Psoas muscle (tissue), 7 donors: ENCODE measurements at regions not wholly inside any gene's neighbourhood (a gene's known extent, or its start where the extent isn't known, plus 50 kb on each side); places are given as distances from the start of the nearest gene placed in this dataset.
"Not testable (repeated sequence)": the region's sequence is repeated elsewhere in the genome, so short reads cannot be mapped to it uniquely, and the experiment has no call there.

Source experiments
- ATAC-seq, 4 donors: fragments of 200-7000 bp; cut with Tn5 transposase; one replicate each; pipeline ENCODE4 v1.9.1; 2020; ENCODE audit warnings: moderate library complexity in 3 of 4, mild to moderate bottlenecking in 2 of 4
- DNase-seq, 2 donors: peaks; one replicate each; pipeline ENCODE4 v3.0.0-alpha.2; 2020
- H3K27ac ChIP-seq: fragments of 200-600 bp; one replicate; pipeline ENCODE4 v1.8.0; 2022
- H3K27me3 ChIP-seq, 3 donors: fragments of 200-600 bp in 1 of 3; one replicate each; pipeline versions ENCODE4 v1.6.1 to v1.8.0; 2013 to 2022; ENCODE audit warnings: low read length in 2 of 3, mild to moderate bottlenecking in 2 of 3, moderate library complexity in 1 of 3; ENCODE audit not compliant: insufficient read depth in 3 of 3
- H3K36me3 ChIP-seq, 2 donors: fragments of 200-600 bp in 1 of 2; one replicate each; pipeline versions ENCODE4 v1.6.1 to v1.8.0; 2013 to 2022; ENCODE audit warnings: low read depth in 1 of 2, mild to moderate bottlenecking in 1 of 2, moderate library complexity in 1 of 2; ENCODE audit not compliant: insufficient read depth in 1 of 2
- H3K4me1 ChIP-seq: fragments of 200-600 bp; one replicate; pipeline ENCODE4 v1.8.0; 2022
- H3K4me3 ChIP-seq: fragments of 200-600 bp; one replicate; pipeline ENCODE4 v1.8.0; 2022; ENCODE audit warnings: mild to moderate bottlenecking
- H3K9me3 ChIP-seq: fragments of 200-600 bp; one replicate; pipeline ENCODE4 v1.8.0; 2022
- CTCF ChIP-seq: fragments of 200-600 bp; IDR thresholded peaks from one replicate; pipeline ENCODE4 v1.8.0; 2022; ENCODE audit warnings: antibody characterized with exemption
- WGBS, 3 donors: extraction: QIAGEN DNeasy Blood & Tissue Kit; methylation state at CpG; one replicate each; pipeline versions ENCODE4 v1.1.6 to v1.1.7; 2013; 5-methylcytosine and 5-hydroxymethylcytosine counted together
- intact Hi-C, 2 donors: fragments of 100-400 bp; cut with DNase I; formaldehyde crosslinking; loops; one replicate each; pipeline versions ENCODE4 v1.11.0 to v1.14.2; 2022
- donor health status: healthy with polysubstance abuse.
- donor health status: DM: no; HTN: no; CAD: no; lungs with moderate emphysema.
- donor health status: Bipolar disorder and iron deficiency.
- donor health status: healthy.
- donor health status: DM: yes; HTN: yes; CAD: no.
- donor health status: DM: no; HTN: no; CAD: no.
- donor health status: DM: yes; HTN: yes; CAD: no.

- WGBS, 3 donors = 17 to 31% (median 19%) methylated on average over 2 of the region's 2 CpGs
- no peak for TF ChIP-seq CTCF
- ATAC-seq (no peak), DNase-seq (no peak)
- no peak overlapping the region for H3K4me3 ChIP-seq
- no peaks in the 10 kb centered on the region for H3K4me1 ChIP-seq
- intact Hi-C loops = no loop called here
- H3K36me3 ChIP-seq = no peaks in the 10 kb centered on the region
- no peak overlapping the region for H3K27ac ChIP-seq
- no peaks in the 10 kb centered on the region for H3K9me3 ChIP-seq
- H3K27me3 ChIP-seq = no peaks in the 10 kb centered on the region
Observed at GRCh38 chr13:55572862-55573261, 1567.9 kb upstream of the PRR20A start.

- H3K36me3 ChIP-seq = no peaks in the 10 kb centered on the region
- intact Hi-C loops = no loop called here
- no peak for TF ChIP-seq CTCF
- no peak overlapping the region for H3K4me3 ChIP-seq
- H3K27me3 ChIP-seq = no peaks in the 10 kb centered on the region
- no peaks in the 10 kb centered on the region for H3K4me1 ChIP-seq
- no peak for ATAC-seq
- H3K27ac ChIP-seq = no peak overlapping the region
- H3K9me3 ChIP-seq = no peaks in the 10 kb centered on the region
- no peak for DNase-seq
Observed at GRCh38 chr13:55573565-55573964, 1567.2 kb upstream of the PRR20A start.

DNA sequence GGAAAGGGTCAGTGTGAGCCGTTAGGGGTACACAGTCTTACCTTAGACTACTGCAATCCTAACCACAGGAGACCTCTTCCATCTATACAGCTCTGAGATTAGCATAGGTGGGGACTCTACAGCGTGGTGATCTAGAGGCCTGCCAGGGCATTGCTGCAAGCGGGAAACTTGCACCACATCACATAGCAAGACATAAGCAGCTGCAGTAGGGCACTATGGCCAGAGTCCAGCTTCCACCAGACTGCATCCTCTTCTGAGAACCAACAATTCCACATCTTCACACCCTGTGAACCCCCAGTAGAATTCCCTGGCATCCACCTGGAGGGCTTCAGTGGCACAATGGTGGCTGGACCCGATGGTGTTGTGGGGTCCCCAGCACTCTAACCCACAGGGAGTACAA is 1564.3 kb upstream of the PRR20A start:
- Histone ChIP-seq H3K9me3 (no peaks in the 10 kb centered on the region), H3K27me3 (no peaks in the 10 kb centered on the region), H3K4me1 (no peaks in the 10 kb centered on the region), H3K27ac (no peak overlapping the region), H3K4me3 (no peak overlapping the region), H3K36me3 (no peaks in the 10 kb centered on the region)
- no peak for TF ChIP-seq CTCF
- intact Hi-C loops = no loop called here
- WGBS, 3 donors = 64 to 78% (median 64%) methylated on average over 4 of the region's 4 CpGs
- no peak for DNase-seq
- ATAC-seq = no peak

DNA sequence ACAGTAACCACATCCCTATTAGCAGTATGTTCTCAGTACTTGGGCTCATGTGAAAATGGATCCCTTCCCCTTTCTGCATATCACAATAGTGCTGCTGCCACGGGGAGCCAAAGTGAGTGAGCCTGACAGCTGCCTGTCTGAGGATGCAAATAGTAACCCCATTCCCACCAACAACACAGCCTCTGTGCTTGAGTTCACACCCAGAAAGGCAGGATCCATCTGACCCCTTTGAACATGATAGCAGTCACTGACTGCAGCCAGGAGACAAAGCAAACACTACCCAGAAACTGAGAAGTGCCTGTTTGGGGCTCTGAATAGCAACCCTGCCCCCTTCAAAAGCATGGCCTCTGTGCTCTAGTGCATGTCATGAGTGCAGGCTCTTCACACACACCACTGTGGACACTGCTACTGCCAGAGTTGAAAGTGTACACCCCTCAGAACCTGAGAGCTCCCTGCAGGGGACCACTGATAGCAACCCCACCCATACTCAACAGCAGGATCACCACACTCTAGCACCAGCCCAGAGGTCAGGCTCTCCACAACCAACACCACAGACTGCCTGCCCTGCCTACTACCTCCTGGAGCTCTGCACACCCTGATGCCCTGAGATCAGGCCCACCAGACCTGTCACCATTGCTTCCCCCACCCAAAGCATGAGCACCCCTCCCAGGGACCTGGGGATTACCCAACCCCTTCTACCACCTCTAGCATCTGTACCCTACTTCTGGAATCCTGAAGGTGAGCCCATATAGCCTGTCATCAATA is 1563.5 kb upstream of the PRR20A start:
- Histone ChIP-seq H3K27ac (no peak overlapping the region), H3K4me1 (no peaks in the 10 kb centered on the region), H3K36me3 (no peaks in the 10 kb centered on the region), H3K4me3 (no peak overlapping the region), H3K9me3 (no peaks in the 10 kb centered on the region), H3K27me3 (no peaks in the 10 kb centered on the region)
- DNase-seq (no peak), ATAC-seq (no peak)
- 0 to 20% (median 13%) methylated on average over 1 of the region's 1 CpG for WGBS, 3 donors
- intact Hi-C loops = no loop called here
- no peak for TF ChIP-seq CTCF

GRCh38 chr13:55577847-55578210 is 1562.9 kb upstream of the PRR20A start:
- 47 to 60% (median 58%) methylated on average over 2 of the region's 2 CpGs for WGBS, 3 donors
- H3K36me3 ChIP-seq = no peaks in the 10 kb centered on the region
- H3K4me3 ChIP-seq = no peak overlapping the region
- no peak for TF ChIP-seq CTCF
- no peak for ATAC-seq
- H3K4me1 ChIP-seq = no peaks in the 10 kb centered on the region
- no peaks in the 10 kb centered on the region for H3K27me3 ChIP-seq
- no peak for DNase-seq
- intact Hi-C loops = no loop called here
- no peak overlapping the region for H3K27ac ChIP-seq
- no peaks in the 10 kb centered on the region for H3K9me3 ChIP-seq

- ATAC-seq, H3K4me3 ChIP-seq, H3K27ac ChIP-seq, H3K9me3 ChIP-seq, intact Hi-C loops, H3K4me1 ChIP-seq, DNase-seq, H3K27me3 ChIP-seq, H3K36me3 ChIP-seq: not testable (repeated sequence)
- 56 to 65% (median 62%) methylated on average over 3 to 4 of the region's 4 CpGs for WGBS, 3 donors
Observed at GRCh38 chr13:55582294-55582693, 1558.4 kb upstream of the PRR20A start.
